Body of pancreas (tissue), 4 donors: ENCODE measurements at regions not wholly inside any gene's neighbourhood (a gene's known extent, or its start where the extent isn't known, plus 50 kb on each side); places are given as distances from the start of the nearest gene placed in this dataset.
"Not testable (repeated sequence)": the region's sequence is repeated elsewhere in the genome, so short reads cannot be mapped to it uniquely, and the experiment has no call there.

Experiments
- CTCF ChIP-seq, 7 experiments: fragments of 450-650 bp in 4 of 7; fragments of 200-600 bp in 3 of 7; sonication (generic) in 3 of 7; IDR thresholded peaks; one replicate each; pipeline ENCODE4 v1.5.1; 2016 to 2019; ENCODE audit warnings: antibody characterized with exemption in 7 of 7
- POLR2A ChIP-seq, 3 donors: fragments of 450-650 bp; IDR thresholded peaks; one replicate each; pipeline ENCODE4 v1.6.1; 2016; ENCODE audit warnings: antibody characterized with exemption in 3 of 3, mild to moderate bottlenecking in 2 of 3

- not testable (repeated sequence) for TF ChIP-seq POLR2A, CTCF (IDR thresholded peaks at IDR 0.05)
Measured at GRCh38 chr11:29219531-29219930, 797.3 kb downstream of the KCNA4 start.
